H9 (cell line): ENCODE measurements at regions not wholly inside any gene's neighbourhood (a gene's known extent, or its start where the extent isn't known, plus 50 kb on each side); places are given as distances from the start of the nearest gene placed in this dataset.

Experiments
- DNase-seq: peaks from one replicate; pipeline ENCODE4 v3.0.0-alpha.2; 2017
- H2AFZ ChIP-seq: one replicate; pipeline ENCODE4 v1.6.1; 2013; ENCODE audit warnings: mild to moderate bottlenecking, low read length, control low read depth, moderate library complexity
- H2AK5ac ChIP-seq: 2 replicates; pipeline ENCODE4 v1.6.1; 2013; ENCODE audit warnings: low read length, control low read depth, mixed read lengths; ENCODE audit not compliant: insufficient read length
- H2BK120ac ChIP-seq: one replicate; pipeline ENCODE4 v1.6.1; 2013; ENCODE audit warnings: low read depth, mild to moderate bottlenecking, low read length, control low read depth, inconsistent platforms; ENCODE audit not compliant: poor library complexity, severe bottlenecking
- H2BK12ac ChIP-seq: 2 replicates; pipeline ENCODE4 v1.6.1; 2013; ENCODE audit warnings: low read length, control low read depth, mixed read lengths, low read depth; ENCODE audit not compliant: insufficient read length
- H2BK15ac ChIP-seq: 2 replicates; pipeline ENCODE4 v1.6.1; 2013; ENCODE audit warnings: low read depth, low read length, control low read depth
- H2BK20ac ChIP-seq: one replicate; pipeline ENCODE4 v1.6.1; 2013; ENCODE audit warnings: low read depth, mild to moderate bottlenecking, low read length, control low read depth, inconsistent platforms; ENCODE audit not compliant: poor library complexity, severe bottlenecking
- H2BK5ac ChIP-seq: 2 replicates; pipeline ENCODE4 v1.6.1; 2013; ENCODE audit warnings: low read length, control low read depth, mixed read lengths; ENCODE audit not compliant: insufficient read length
- H3K14ac ChIP-seq: 2 replicates; pipeline ENCODE4 v1.6.1; 2013; ENCODE audit warnings: low read length, control low read depth; ENCODE audit not compliant: insufficient read depth
- H3K18ac ChIP-seq: 2 replicates; pipeline ENCODE4 v1.6.1; 2013; ENCODE audit warnings: low read depth, mild to moderate bottlenecking, mixed read lengths, low read length, control low read depth; ENCODE audit not compliant: insufficient read length
- H3K23ac ChIP-seq: 2 replicates; pipeline ENCODE4 v1.6.1; 2013; ENCODE audit warnings: low read length, control low read depth, mixed read lengths, low read depth; ENCODE audit not compliant: insufficient read length
- H3K23me2 ChIP-seq: 2 replicates; pipeline ENCODE4 v1.6.1; 2013; ENCODE audit warnings: low read depth, mild to moderate bottlenecking, mixed read lengths, low read length, control low read depth; ENCODE audit not compliant: insufficient read length, poor library complexity, severe bottlenecking
- H3K27ac ChIP-seq: 2 replicates; pipeline ENCODE4 v1.5.1; 2013; ENCODE audit warnings: low read length, control low read depth, mixed read lengths, low read depth; ENCODE audit not compliant: insufficient read length
- H3K27me3 ChIP-seq: 2 replicates; pipeline ENCODE4 v1.6.1; 2013; ENCODE audit warnings: low read length, control low read depth, inconsistent platforms; ENCODE audit not compliant: insufficient read depth
- H3K4ac ChIP-seq: 2 replicates; pipeline ENCODE4 v1.6.1; 2013; ENCODE audit warnings: low read depth, mild to moderate bottlenecking, control low read depth, inconsistent platforms, low read length, moderate library complexity
- H3K4me1 ChIP-seq: 2 replicates; pipeline ENCODE4 v1.6.1; 2013; ENCODE audit warnings: low read length, control low read depth, inconsistent platforms; ENCODE audit not compliant: insufficient read depth
- H3K4me2 ChIP-seq: 2 replicates; pipeline ENCODE4 v1.6.1; 2013; ENCODE audit warnings: low read length, control low read depth, mixed read lengths; ENCODE audit not compliant: insufficient read length, insufficient read depth
- H3K56ac ChIP-seq: 2 replicates; pipeline ENCODE4 v1.6.1; 2013; ENCODE audit warnings: low read depth, mild to moderate bottlenecking, mixed read lengths, low read length, control low read depth; ENCODE audit not compliant: insufficient read length
- H3K79me1 ChIP-seq: 2 replicates; pipeline ENCODE4 v1.6.1; 2013; ENCODE audit warnings: low read depth, mild to moderate bottlenecking, moderate library complexity, low read length, control low read depth, inconsistent platforms; ENCODE audit not compliant: insufficient read depth, poor library complexity, severe bottlenecking
- H3K79me2 ChIP-seq: 2 replicates; pipeline ENCODE4 v1.6.1; 2013; ENCODE audit warnings: low read length, control low read depth, inconsistent platforms; ENCODE audit not compliant: insufficient read depth
- H3K9ac ChIP-seq: 2 replicates; pipeline ENCODE4 v1.6.1; 2013; ENCODE audit warnings: low read length, control low read depth, mixed read lengths; ENCODE audit not compliant: insufficient read length; ENCODE audit errors: extremely low read depth
- H3K9me3 ChIP-seq: one replicate; pipeline ENCODE4 v1.6.1; 2013; ENCODE audit warnings: low read depth, low read length, inconsistent platforms; ENCODE audit not compliant: control insufficient read depth
- H3T11ph ChIP-seq: one replicate; pipeline ENCODE4 v1.6.1; 2013; ENCODE audit warnings: mild to moderate bottlenecking, low read length, control low read depth, inconsistent platforms
- H4K20me1 ChIP-seq: one replicate; pipeline ENCODE4 v1.6.1; 2013; ENCODE audit not compliant: control insufficient read depth, insufficient read length, insufficient read depth
- H4K5ac ChIP-seq: 2 replicates; pipeline ENCODE4 v1.6.1; 2013; ENCODE audit warnings: low read depth, mild to moderate bottlenecking, mixed read lengths, low read length, control low read depth; ENCODE audit not compliant: insufficient read length
- H4K8ac ChIP-seq: replicated peaks from 2 replicates; pipeline ENCODE4 v1.6.1; 2013; ENCODE audit warnings: low read length, control low read depth, mixed read lengths, low read depth; ENCODE audit not compliant: insufficient read length
- H4K91ac ChIP-seq: 2 replicates; pipeline ENCODE4 v1.6.1; 2013; ENCODE audit warnings: low read depth, mild to moderate bottlenecking, moderate library complexity, mixed read lengths, low read length, control low read depth; ENCODE audit not compliant: insufficient read length
- H3K27ac Mint-ChIP-seq, 3 experiments: 2 replicates in 2 of 3; 3 replicates in 1 of 3; pipeline ENCODE4 v1.8.0; 2020 to 2021; ENCODE audit warnings: mixed read lengths in 3 of 3, mild to moderate bottlenecking in 1 of 3, moderate library complexity in 1 of 3
- H3K27me3 Mint-ChIP-seq: 2 replicates; pipeline ENCODE4 v1.8.0; 2021; ENCODE audit warnings: low read depth, mild to moderate bottlenecking, moderate library complexity, mixed read lengths
- H3K36me3 Mint-ChIP-seq, 3 experiments: 2 replicates in 2 of 3; 3 replicates in 1 of 3; pipeline ENCODE4 v1.8.0; 2020 to 2021; ENCODE audit warnings: low read depth in 3 of 3, mixed read lengths in 3 of 3; ENCODE audit not compliant: insufficient read depth in 1 of 3
- H3K4me1 Mint-ChIP-seq, 2 experiments: 2 replicates each; pipeline ENCODE4 v1.8.0; 2020; ENCODE audit warnings: mixed read lengths in 2 of 2
- H3K4me3 Mint-ChIP-seq, 2 experiments: 2 replicates in 1 of 2; 3 replicates in 1 of 2; pipeline ENCODE4 v1.8.0; 2020 to 2021; ENCODE audit warnings: mild to moderate bottlenecking in 2 of 2, mixed read lengths in 2 of 2, moderate library complexity in 1 of 2
- H3K9me3 Mint-ChIP-seq, 2 experiments: 2 replicates in 1 of 2; 3 replicates in 1 of 2; pipeline ENCODE4 v1.8.0; 2020; ENCODE audit warnings: mild to moderate bottlenecking in 2 of 2, mixed read lengths in 2 of 2, moderate library complexity in 1 of 2
- WGBS: extraction: QIAGEN DNeasy Blood & Tissue Kit; methylation state at CpG from one replicate; pipeline ENCODE4 v1.1.7; 2013; ENCODE audit warnings: missing lambda C conversion rate, low lambda C conversion rate, mixed read lengths; ENCODE audit not compliant: insufficient read length; ENCODE audit errors: extremely low coverage; 5-methylcytosine and 5-hydroxymethylcytosine counted together
- TF ChIP-seq, protein P1 (sequence below): fragments of 200-600 bp; sonication (generic); conservative IDR thresholded peaks from 3 replicates; pipeline ENCODE4 v1.8.0; 2021; ENCODE audit warnings: antibody characterized with exemption, mild to moderate bottlenecking

DNA sequence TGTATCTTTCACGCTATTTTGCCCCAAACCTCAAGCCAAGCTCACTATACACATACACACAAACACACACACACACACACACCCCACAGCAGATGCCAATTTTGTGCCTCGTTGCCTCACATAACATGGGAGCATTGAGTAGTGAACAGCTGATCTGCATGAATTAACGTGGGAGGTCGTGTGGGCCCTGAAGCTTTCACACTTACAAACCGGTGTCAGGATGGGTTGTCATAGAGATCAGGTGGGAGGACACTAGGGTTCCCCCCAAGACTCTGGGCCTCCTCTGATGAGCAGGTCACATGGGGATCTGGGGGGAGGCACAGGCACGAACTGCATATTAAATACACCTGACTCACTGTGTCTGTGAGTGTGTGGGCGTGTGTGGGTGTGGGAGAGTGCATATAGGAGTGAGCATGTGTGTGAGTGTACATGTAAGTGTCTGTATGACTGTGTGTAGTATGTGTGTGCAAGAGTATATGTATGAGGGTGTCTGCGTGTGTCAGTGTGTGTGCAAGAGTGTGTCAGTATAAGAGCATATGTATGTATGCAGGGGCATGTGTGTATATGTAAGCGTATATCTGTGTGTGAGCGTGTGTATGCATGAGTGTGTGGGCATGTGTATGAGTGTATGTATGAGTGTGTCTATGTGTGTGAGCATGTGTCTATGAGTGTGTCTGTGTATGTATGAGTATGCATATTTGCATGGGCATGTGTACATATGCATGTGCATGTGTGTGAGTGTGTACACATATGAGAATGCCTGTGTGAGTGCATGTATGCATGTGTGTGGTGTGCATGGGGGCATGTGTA is 370.4 kb downstream of the PREX1 start:
- H3K14ac ChIP-seq, result no peak overlapping the region
- H3K9ac ChIP-seq, result no peak overlapping the region
- Mint-ChIP-seq H3K4me3 (no peak overlapping the region), H3K27me3 (peaks cover 2% of the 10 kb centered on the region), H3K9me3 (no peaks in the 10 kb centered on the region), H3K27ac (peak overlapping the region in 1 of 3 experiments; percentile 37; a peak in 1 of 7 replicates), H3K36me3 (no peaks in the 10 kb centered on the region), H3K4me1 (peaks cover 41 to 52% of the 10 kb centered on the region in 2 experiments)
- H4K8ac ChIP-seq, result no peak overlapping the region
- no peaks in the 10 kb centered on the region for H3K23me2 ChIP-seq
- no peaks in the 10 kb centered on the region for H4K20me1 ChIP-seq
- no peak overlapping the region for H2BK12ac ChIP-seq
- no peaks in the 10 kb centered on the region for H3K9me3 ChIP-seq
- no peak overlapping the region for H2AFZ ChIP-seq
- H2BK15ac ChIP-seq, result no peak overlapping the region
- no peaks in the 10 kb centered on the region for H3K79me1 ChIP-seq
- H3K4me2 ChIP-seq, result no peak overlapping the region
- no peak overlapping the region for H2BK5ac ChIP-seq
- no peak overlapping the region for H3K56ac ChIP-seq
- H3K79me2 ChIP-seq, result no peaks in the 10 kb centered on the region
- peaks cover 2% of the 10 kb centered on the region; the same call in 1 of the 2 replicates for H3K4me1 ChIP-seq
- DNase-seq, result no peak
- no peak overlapping the region for H3K27ac ChIP-seq
- no peak overlapping the region for H2AK5ac ChIP-seq
- TF ChIP-seq, protein P1, sequence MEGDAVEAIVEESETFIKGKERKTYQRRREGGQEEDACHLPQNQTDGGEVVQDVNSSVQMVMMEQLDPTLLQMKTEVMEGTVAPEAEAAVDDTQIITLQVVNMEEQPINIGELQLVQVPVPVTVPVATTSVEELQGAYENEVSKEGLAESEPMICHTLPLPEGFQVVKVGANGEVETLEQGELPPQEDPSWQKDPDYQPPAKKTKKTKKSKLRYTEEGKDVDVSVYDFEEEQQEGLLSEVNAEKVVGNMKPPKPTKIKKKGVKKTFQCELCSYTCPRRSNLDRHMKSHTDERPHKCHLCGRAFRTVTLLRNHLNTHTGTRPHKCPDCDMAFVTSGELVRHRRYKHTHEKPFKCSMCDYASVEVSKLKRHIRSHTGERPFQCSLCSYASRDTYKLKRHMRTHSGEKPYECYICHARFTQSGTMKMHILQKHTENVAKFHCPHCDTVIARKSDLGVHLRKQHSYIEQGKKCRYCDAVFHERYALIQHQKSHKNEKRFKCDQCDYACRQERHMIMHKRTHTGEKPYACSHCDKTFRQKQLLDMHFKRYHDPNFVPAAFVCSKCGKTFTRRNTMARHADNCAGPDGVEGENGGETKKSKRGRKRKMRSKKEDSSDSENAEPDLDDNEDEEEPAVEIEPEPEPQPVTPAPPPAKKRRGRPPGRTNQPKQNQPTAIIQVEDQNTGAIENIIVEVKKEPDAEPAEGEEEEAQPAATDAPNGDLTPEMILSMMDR, result no peak
- no peak overlapping the region for H3K23ac ChIP-seq
- no peak overlapping the region for H2BK20ac ChIP-seq
- no peak overlapping the region for H2BK120ac ChIP-seq
- no peak overlapping the region for H4K91ac ChIP-seq
- no CpG with 5 or more reads among the region's 10 CpGs for WGBS
- H3K4ac ChIP-seq, result no peak overlapping the region
- H3T11ph ChIP-seq, result no peak overlapping the region
- no peak overlapping the region for H3K18ac ChIP-seq
- H4K5ac ChIP-seq, result no peak overlapping the region
- no peaks in the 10 kb centered on the region for H3K27me3 ChIP-seq
